H9 (cell line): ENCODE measurements at regions not wholly inside any gene's neighbourhood (a gene's known extent, or its start where the extent isn't known, plus 50 kb on each side); places are given as distances from the start of the nearest gene placed in this dataset.

Experiments
- DNase-seq: peaks from one replicate; pipeline ENCODE4 v3.0.0-alpha.2; 2017
- H2AFZ ChIP-seq: one replicate; pipeline ENCODE4 v1.6.1; 2013; ENCODE audit warnings: mild to moderate bottlenecking, low read length, control low read depth, moderate library complexity
- H2AK5ac ChIP-seq: 2 replicates; pipeline ENCODE4 v1.6.1; 2013; ENCODE audit warnings: low read length, control low read depth, mixed read lengths; ENCODE audit not compliant: insufficient read length
- H2BK120ac ChIP-seq: one replicate; pipeline ENCODE4 v1.6.1; 2013; ENCODE audit warnings: low read depth, mild to moderate bottlenecking, low read length, control low read depth, inconsistent platforms; ENCODE audit not compliant: poor library complexity, severe bottlenecking
- H2BK12ac ChIP-seq: 2 replicates; pipeline ENCODE4 v1.6.1; 2013; ENCODE audit warnings: low read length, control low read depth, mixed read lengths, low read depth; ENCODE audit not compliant: insufficient read length
- H2BK15ac ChIP-seq: 2 replicates; pipeline ENCODE4 v1.6.1; 2013; ENCODE audit warnings: low read depth, low read length, control low read depth
- H2BK20ac ChIP-seq: one replicate; pipeline ENCODE4 v1.6.1; 2013; ENCODE audit warnings: low read depth, mild to moderate bottlenecking, low read length, control low read depth, inconsistent platforms; ENCODE audit not compliant: poor library complexity, severe bottlenecking
- H2BK5ac ChIP-seq: 2 replicates; pipeline ENCODE4 v1.6.1; 2013; ENCODE audit warnings: low read length, control low read depth, mixed read lengths; ENCODE audit not compliant: insufficient read length
- H3K14ac ChIP-seq: 2 replicates; pipeline ENCODE4 v1.6.1; 2013; ENCODE audit warnings: low read length, control low read depth; ENCODE audit not compliant: insufficient read depth
- H3K18ac ChIP-seq: 2 replicates; pipeline ENCODE4 v1.6.1; 2013; ENCODE audit warnings: low read depth, mild to moderate bottlenecking, mixed read lengths, low read length, control low read depth; ENCODE audit not compliant: insufficient read length
- H3K23ac ChIP-seq: 2 replicates; pipeline ENCODE4 v1.6.1; 2013; ENCODE audit warnings: low read length, control low read depth, mixed read lengths, low read depth; ENCODE audit not compliant: insufficient read length
- H3K23me2 ChIP-seq: 2 replicates; pipeline ENCODE4 v1.6.1; 2013; ENCODE audit warnings: low read depth, mild to moderate bottlenecking, mixed read lengths, low read length, control low read depth; ENCODE audit not compliant: insufficient read length, poor library complexity, severe bottlenecking
- H3K27ac ChIP-seq: 2 replicates; pipeline ENCODE4 v1.5.1; 2013; ENCODE audit warnings: low read length, control low read depth, mixed read lengths, low read depth; ENCODE audit not compliant: insufficient read length
- H3K27me3 ChIP-seq: 2 replicates; pipeline ENCODE4 v1.6.1; 2013; ENCODE audit warnings: low read length, control low read depth, inconsistent platforms; ENCODE audit not compliant: insufficient read depth
- H3K4ac ChIP-seq: 2 replicates; pipeline ENCODE4 v1.6.1; 2013; ENCODE audit warnings: low read depth, mild to moderate bottlenecking, control low read depth, inconsistent platforms, low read length, moderate library complexity
- H3K4me1 ChIP-seq: 2 replicates; pipeline ENCODE4 v1.6.1; 2013; ENCODE audit warnings: low read length, control low read depth, inconsistent platforms; ENCODE audit not compliant: insufficient read depth
- H3K4me2 ChIP-seq: 2 replicates; pipeline ENCODE4 v1.6.1; 2013; ENCODE audit warnings: low read length, control low read depth, mixed read lengths; ENCODE audit not compliant: insufficient read length, insufficient read depth
- H3K56ac ChIP-seq: 2 replicates; pipeline ENCODE4 v1.6.1; 2013; ENCODE audit warnings: low read depth, mild to moderate bottlenecking, mixed read lengths, low read length, control low read depth; ENCODE audit not compliant: insufficient read length
- H3K79me1 ChIP-seq: 2 replicates; pipeline ENCODE4 v1.6.1; 2013; ENCODE audit warnings: low read depth, mild to moderate bottlenecking, moderate library complexity, low read length, control low read depth, inconsistent platforms; ENCODE audit not compliant: insufficient read depth, poor library complexity, severe bottlenecking
- H3K79me2 ChIP-seq: 2 replicates; pipeline ENCODE4 v1.6.1; 2013; ENCODE audit warnings: low read length, control low read depth, inconsistent platforms; ENCODE audit not compliant: insufficient read depth
- H3K9ac ChIP-seq: 2 replicates; pipeline ENCODE4 v1.6.1; 2013; ENCODE audit warnings: low read length, control low read depth, mixed read lengths; ENCODE audit not compliant: insufficient read length; ENCODE audit errors: extremely low read depth
- H3K9me3 ChIP-seq: one replicate; pipeline ENCODE4 v1.6.1; 2013; ENCODE audit warnings: low read depth, low read length, inconsistent platforms; ENCODE audit not compliant: control insufficient read depth
- H3T11ph ChIP-seq: one replicate; pipeline ENCODE4 v1.6.1; 2013; ENCODE audit warnings: mild to moderate bottlenecking, low read length, control low read depth, inconsistent platforms
- H4K20me1 ChIP-seq: one replicate; pipeline ENCODE4 v1.6.1; 2013; ENCODE audit not compliant: control insufficient read depth, insufficient read length, insufficient read depth
- H4K5ac ChIP-seq: 2 replicates; pipeline ENCODE4 v1.6.1; 2013; ENCODE audit warnings: low read depth, mild to moderate bottlenecking, mixed read lengths, low read length, control low read depth; ENCODE audit not compliant: insufficient read length
- H4K8ac ChIP-seq: replicated peaks from 2 replicates; pipeline ENCODE4 v1.6.1; 2013; ENCODE audit warnings: low read length, control low read depth, mixed read lengths, low read depth; ENCODE audit not compliant: insufficient read length
- H4K91ac ChIP-seq: 2 replicates; pipeline ENCODE4 v1.6.1; 2013; ENCODE audit warnings: low read depth, mild to moderate bottlenecking, moderate library complexity, mixed read lengths, low read length, control low read depth; ENCODE audit not compliant: insufficient read length
- H3K27ac Mint-ChIP-seq, 3 experiments: 2 replicates in 2 of 3; 3 replicates in 1 of 3; pipeline ENCODE4 v1.8.0; 2020 to 2021; ENCODE audit warnings: mixed read lengths in 3 of 3, mild to moderate bottlenecking in 1 of 3, moderate library complexity in 1 of 3
- H3K27me3 Mint-ChIP-seq: 2 replicates; pipeline ENCODE4 v1.8.0; 2021; ENCODE audit warnings: low read depth, mild to moderate bottlenecking, moderate library complexity, mixed read lengths
- H3K36me3 Mint-ChIP-seq, 3 experiments: 2 replicates in 2 of 3; 3 replicates in 1 of 3; pipeline ENCODE4 v1.8.0; 2020 to 2021; ENCODE audit warnings: low read depth in 3 of 3, mixed read lengths in 3 of 3; ENCODE audit not compliant: insufficient read depth in 1 of 3
- H3K4me1 Mint-ChIP-seq, 2 experiments: 2 replicates each; pipeline ENCODE4 v1.8.0; 2020; ENCODE audit warnings: mixed read lengths in 2 of 2
- H3K4me3 Mint-ChIP-seq, 2 experiments: 2 replicates in 1 of 2; 3 replicates in 1 of 2; pipeline ENCODE4 v1.8.0; 2020 to 2021; ENCODE audit warnings: mild to moderate bottlenecking in 2 of 2, mixed read lengths in 2 of 2, moderate library complexity in 1 of 2
- H3K9me3 Mint-ChIP-seq, 2 experiments: 2 replicates in 1 of 2; 3 replicates in 1 of 2; pipeline ENCODE4 v1.8.0; 2020; ENCODE audit warnings: mild to moderate bottlenecking in 2 of 2, mixed read lengths in 2 of 2, moderate library complexity in 1 of 2
- CTCF ChIP-seq: fragments of 200-600 bp; sonication (generic); conservative IDR thresholded peaks from 3 replicates; pipeline ENCODE4 v1.8.0; 2021; ENCODE audit warnings: antibody characterized with exemption, mild to moderate bottlenecking
- WGBS: extraction: QIAGEN DNeasy Blood & Tissue Kit; methylation state at CpG from one replicate; pipeline ENCODE4 v1.1.7; 2013; ENCODE audit warnings: missing lambda C conversion rate, low lambda C conversion rate, mixed read lengths; ENCODE audit not compliant: insufficient read length; ENCODE audit errors: extremely low coverage; 5-methylcytosine and 5-hydroxymethylcytosine counted together

DNA sequence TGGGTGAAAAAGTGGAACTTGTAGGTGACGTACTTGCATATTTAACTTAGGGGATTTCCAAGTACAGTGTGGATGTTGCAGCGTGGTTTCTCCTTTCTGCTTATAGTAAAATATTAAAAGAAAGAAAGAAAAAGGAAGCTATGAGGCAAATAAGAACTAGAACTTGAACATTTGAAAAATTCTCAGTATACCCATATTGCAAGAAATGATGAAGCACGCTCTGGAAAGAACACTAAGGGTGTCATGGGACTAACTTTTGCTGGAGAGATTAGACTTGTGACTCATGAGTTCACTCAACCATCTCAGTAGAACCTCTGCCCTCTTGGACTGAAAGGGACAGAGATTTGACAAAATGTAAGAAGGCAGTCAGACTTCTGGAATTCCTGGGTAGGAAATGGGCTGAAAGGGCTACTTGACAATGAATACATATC lies 704.5 kb upstream of the ADGRL4 start:
- Histone ChIP-seq H2BK5ac (no peak overlapping the region), H4K91ac (no peak overlapping the region), H2BK12ac (no peak overlapping the region), H3K18ac (no peak overlapping the region), H2BK20ac (no peak overlapping the region), H3K4me1 (no peaks in the 10 kb centered on the region), H3K14ac (no peak overlapping the region), H3K9ac (no peak overlapping the region), H2BK120ac (no peak overlapping the region), H2AFZ (no peak overlapping the region), H3T11ph (no peak overlapping the region), H2BK15ac (no peak overlapping the region), H2AK5ac (no peak overlapping the region), H3K23me2 (no peaks in the 10 kb centered on the region), H3K4ac (no peak overlapping the region), H3K4me2 (no peak overlapping the region), H3K23ac (no peak overlapping the region), H3K27me3 (no peaks in the 10 kb centered on the region), H4K20me1 (no peaks in the 10 kb centered on the region), H3K56ac (no peak overlapping the region), H3K9me3 (no peaks in the 10 kb centered on the region), H3K79me2 (no peaks in the 10 kb centered on the region), H3K27ac (no peak overlapping the region), H4K8ac (no peak overlapping the region), H3K79me1 (no peaks in the 10 kb centered on the region), H4K5ac (no peak overlapping the region)
- Mint-ChIP-seq H3K27ac (no peak overlapping the region; a peak in 1 of 7 replicates), H3K4me1 (peaks cover 2 to 5% of the 10 kb centered on the region in 2 experiments), H3K36me3 (no peaks in the 10 kb centered on the region), H3K9me3 (no peaks in the 10 kb centered on the region), H3K27me3 (no peaks in the 10 kb centered on the region), H3K4me3 (no peak overlapping the region)
- no peak for DNase-seq
- TF ChIP-seq CTCF, result no peak
- no CpG with 5 or more reads among the region's 3 CpGs for WGBS
